HepG2 (cell line): ENCODE measurements at regions not wholly inside any gene's neighbourhood (a gene's known extent, or its start where the extent isn't known, plus 50 kb on each side); places are given as distances from the start of the nearest gene placed in this dataset.

ENCODE experiments used
- ATAC-seq: fragments of 200-7000 bp; cut with Tn5 transposase; 3 replicates; pipeline ENCODE4 v1.9.1; 2020; ENCODE audit warnings: mild to moderate bottlenecking, moderate library complexity
- BruUV-seq: library from RNA; stranded (reverse); fragments of 400-500 nt; replicated peaks from 2 replicates; lab custom pipeline; 2021; lab: Mats Ljungman, UMichigan
- CTCF ChIA-PET: fragments of 300-600 bp; formaldehyde crosslinking; extraction: SDS; loops from one replicate; lab custom pipeline; 2021; ENCODE audit warnings: low total read pairs, inconsistent platforms, low intra/inter-chr PET ratio; lab: Yijun Ruan, JAX
- POLR2A ChIA-PET: fragments of 350-600 bp; sonication (Branson Sonifier 250); formaldehyde crosslinking; loops from one replicate; lab custom pipeline; 2020; ENCODE audit warnings: antibody characterized with exemption, inconsistent platforms; lab: Yijun Ruan, JAX
- DNase-seq: peaks from one replicate; pipeline ENCODE4 v3.0.0-alpha.2; 2015; ENCODE audit warnings: low spot score
- FAIRE-seq: peaks from 3 replicates; lab custom pipeline; 2011; peaks lifted over from hg19 to GRCh38; lab: Jason Lieb, UNC
- H2AFZ ChIP-seq: one replicate; pipeline ENCODE4 v1.6.1; 2011; ENCODE audit warnings: low read length, inconsistent platforms
- H3K27ac ChIP-seq: fragments of 300-600 bp; 3 replicates; pipeline ENCODE4 v1.8.0; 2011; ENCODE audit warnings: mixed run types, mild to moderate bottlenecking, mixed read lengths, low read length, inconsistent platforms; ENCODE audit not compliant: insufficient read depth; ENCODE audit errors: extremely low read length
- H3K27me3 ChIP-seq, 2 experiments: fragments of 200-600 bp in 1 of 2; 2 replicates in 1 of 2; 3 replicates in 1 of 2; pipeline versions ENCODE4 v1.6.0 to v1.8.0; 2011; ENCODE audit warnings: low read length in 2 of 2, mild to moderate bottlenecking in 2 of 2, moderate library complexity in 2 of 2, inconsistent platforms in 1 of 2; ENCODE audit not compliant: insufficient read depth in 2 of 2, control insufficient read depth in 1 of 2
- H3K36me3 ChIP-seq, 2 experiments: fragments of 200-600 bp in 1 of 2; replicated peaks in 1 of 2; 2 replicates in 1 of 2; 3 replicates in 1 of 2; pipeline versions ENCODE4 v1.5.1 to v1.8.0; 2011; ENCODE audit warnings: low read length in 2 of 2, inconsistent platforms in 1 of 2; ENCODE audit not compliant: insufficient read depth in 2 of 2, control insufficient read depth in 1 of 2
- H3K4me1 ChIP-seq: 2 replicates; pipeline ENCODE4 v1.5.1; 2012; ENCODE audit warnings: low read length, inconsistent platforms; ENCODE audit not compliant: insufficient read depth
- H3K4me2 ChIP-seq: 2 replicates; pipeline ENCODE4 v1.6.0; 2011; ENCODE audit warnings: low read depth, low read length, inconsistent platforms
- H3K4me3 ChIP-seq, 3 experiments: fragments of 200-600 bp in 1 of 3; sonication (generic), shearing (Covaris generic) in 1 of 3; replicated peaks in 1 of 3; 2 replicates each; pipeline ENCODE4 v1.5.1; 2011 to 2016; ENCODE audit warnings: low read length in 3 of 3, inconsistent platforms in 2 of 3, low read depth in 2 of 3, mild to moderate bottlenecking in 2 of 3, control low read depth in 1 of 3, mixed read lengths in 1 of 3; ENCODE audit not compliant: insufficient read depth in 1 of 3
- H3K79me2 ChIP-seq: one replicate; pipeline ENCODE4 v1.6.1; 2011; ENCODE audit warnings: low read length, inconsistent platforms; ENCODE audit not compliant: insufficient read depth
- H3K9ac ChIP-seq: 2 replicates; pipeline ENCODE4 v1.6.0; 2011; ENCODE audit warnings: mild to moderate bottlenecking, low read depth, low read length, inconsistent platforms; ENCODE audit not compliant: insufficient read depth
- H3K9me3 ChIP-seq: 2 replicates; pipeline ENCODE4 v1.5.1; 2012; ENCODE audit warnings: mild to moderate bottlenecking, low read length
- H4K20me1 ChIP-seq: 2 replicates; pipeline ENCODE4 v1.6.0; 2011; ENCODE audit warnings: inconsistent platforms, mild to moderate bottlenecking, low read length, moderate library complexity; ENCODE audit not compliant: insufficient read depth
- HNF1B ChIP-seq: sonication (generic); formaldehyde crosslinking; IDR thresholded peaks from 2 replicates; pipeline ENCODE4 v1.5.1; 2020; ENCODE audit warnings: mild to moderate bottlenecking, moderate library complexity, missing genetic modification reagents
- MEIS1 ChIP-seq: sonication (generic); formaldehyde crosslinking; IDR thresholded peaks from 2 replicates; pipeline ENCODE4 v1.9.0; 2021; ENCODE audit warnings: mild to moderate bottlenecking, missing genetic modification reagents, moderate library complexity, borderline replicate concordance
- PHB2 ChIP-seq: fragments of 450-650 bp; IDR thresholded peaks from 2 replicates; pipeline ENCODE4 v1.6.1; 2018; ENCODE audit not compliant: partially characterized antibody
- SP1 ChIP-seq, 2 experiments: fragments of 450-650 bp in 1 of 2; sonication (generic) in 1 of 2; formaldehyde crosslinking in 1 of 2; IDR thresholded peaks; 2 replicates each; pipeline versions ENCODE4 v1.4.0 to v1.6.1; 2016 to 2020; ENCODE audit warnings: missing genetic modification reagents in 1 of 2
- U2AF1 ChIP-seq: fragments of 200-400 bp; formaldehyde crosslinking; optimal IDR thresholded peaks from 2 replicates; pipeline ENCODE3; 2017; ENCODE audit warnings: mild to moderate bottlenecking, low read depth, low read length
- ZNF143 ChIP-seq: sonication (generic); formaldehyde crosslinking; IDR thresholded peaks from 2 replicates; pipeline ENCODE4 v1.4.0; 2020; ENCODE audit warnings: missing genetic modification reagents
- ZNF343 ChIP-seq: sonication (generic); formaldehyde crosslinking; IDR thresholded peaks from 2 replicates; pipeline ENCODE4 v1.4.0; 2020; ENCODE audit warnings: mild to moderate bottlenecking, missing genetic modification reagents
- ZNF577 ChIP-seq: sonication (generic); formaldehyde crosslinking; IDR thresholded peaks from 2 replicates; pipeline ENCODE4 v1.4.0; 2020; ENCODE audit warnings: mild to moderate bottlenecking, low read depth, missing genetic modification reagents, borderline replicate concordance
- ZNF609 ChIP-seq: sonication (generic); formaldehyde crosslinking; IDR thresholded peaks from 2 replicates; pipeline ENCODE4 v1.4.0; 2020; ENCODE audit warnings: mild to moderate bottlenecking, missing genetic modification reagents, borderline replicate concordance
- ZNF652 ChIP-seq: IDR thresholded peaks from 2 replicates; pipeline ENCODE4 v1.6.1; 2016; ENCODE audit warnings: low read depth, borderline replicate concordance
- ZSCAN25 ChIP-seq: sonication (generic); formaldehyde crosslinking; IDR thresholded peaks from 2 replicates; pipeline ENCODE4 v1.8.0; 2022; ENCODE audit warnings: mild to moderate bottlenecking, missing genetic modification reagents
- WGBS: methylation state at CpG from one replicate; pipeline ENCODE4 v1.1.6; 2017; ENCODE audit warnings: low lambda C conversion rate; 5-methylcytosine and 5-hydroxymethylcytosine counted together
- in situ Hi-C: cut with HindIII; loops from 2 replicates; pipeline ENCODE4 v1.10.0; 2017; ENCODE audit warnings: low pct_unique_long_range_greater_than_20kb; ENCODE audit not compliant: extremely low pct_ligation_motif_present
- intact Hi-C: fragments of 100-400 bp; cut with micrococcal nuclease; formaldehyde crosslinking; loops from one replicate; pipeline ENCODE4 v1.10.0; 2022; ENCODE audit not compliant: unreplicated experiment
- TF ChIP-seq, protein P1 (sequence below): sonication (generic); formaldehyde crosslinking; IDR thresholded peaks from 2 replicates; pipeline ENCODE4 v1.8.0; 2022; ENCODE audit warnings: mild to moderate bottlenecking, missing genetic modification reagents, moderate library complexity
- TF ChIP-seq, protein P2 (sequence below): sonication (generic); formaldehyde crosslinking; conservative IDR thresholded peaks from 2 replicates; pipeline ENCODE4 v1.4.0; 2020; ENCODE audit warnings: missing genetic modification reagents

DNA sequence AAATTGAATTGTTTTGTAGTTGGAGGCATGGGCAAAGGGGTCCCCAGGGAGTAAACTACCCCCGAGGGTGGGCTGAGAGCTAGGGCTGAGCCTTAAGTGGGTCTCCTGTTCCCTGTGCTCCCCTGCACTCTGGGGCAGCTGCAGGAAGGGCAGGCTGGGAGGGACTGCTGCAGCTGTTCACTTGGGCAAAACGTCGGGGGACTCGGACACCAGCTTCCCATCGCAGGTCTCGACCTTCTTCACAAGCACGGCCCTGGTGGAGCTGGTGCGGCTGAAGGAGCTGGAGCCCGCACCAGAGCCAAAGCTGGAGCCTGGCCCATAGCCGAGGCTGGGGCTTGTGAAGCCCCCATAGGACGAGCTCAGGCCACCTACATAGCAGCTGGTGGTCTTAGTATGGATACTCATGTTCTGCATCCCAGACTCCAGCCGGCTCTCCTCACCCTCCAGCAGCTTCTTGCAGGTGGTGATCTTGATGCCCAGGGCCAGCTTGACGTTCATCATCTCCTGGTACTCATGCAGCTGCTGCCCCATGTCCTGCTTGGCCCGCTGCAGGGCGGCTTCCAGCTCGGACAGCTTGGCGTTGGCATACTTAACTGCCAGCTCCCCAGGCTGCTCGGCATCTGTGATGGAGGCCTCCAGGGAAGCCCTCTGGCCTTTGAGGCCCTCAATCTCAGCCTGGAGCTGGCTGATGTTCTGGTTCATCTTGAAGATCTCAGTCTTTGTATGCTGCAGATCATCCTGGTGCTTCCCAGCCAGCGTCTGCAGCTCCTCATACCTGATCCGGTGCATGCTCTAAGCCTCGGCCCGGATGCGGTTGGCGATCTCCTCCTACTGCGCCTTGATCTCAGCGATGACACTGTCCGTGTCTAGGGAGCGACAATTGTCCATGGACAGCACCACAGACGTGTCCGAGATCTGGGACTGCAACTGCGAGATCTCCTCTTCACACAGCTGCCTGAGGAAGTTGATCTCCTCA lies 423.5 kb upstream of the ARPP21 start:
- no peak for ATAC-seq
- no peak overlapping the region for H3K4me3 ChIP-seq
- BruUV-seq, result no TSS peak
- no peak for FAIRE-seq
- no peaks in the 10 kb centered on the region for H4K20me1 ChIP-seq
- no peak overlapping the region for H3K4me2 ChIP-seq
- POLR2A ChIA-PET, result no interaction called here
- intact Hi-C loops (no loop called here), in situ Hi-C loops (no loop called here)
- H3K36me3 ChIP-seq, result no peaks in the 10 kb centered on the region
- no peaks in the 10 kb centered on the region for H3K9me3 ChIP-seq
- no peak overlapping the region for H3K9ac ChIP-seq
- no peaks in the 10 kb centered on the region for H3K79me2 ChIP-seq
- no peak overlapping the region for H3K27ac ChIP-seq
- no peak for DNase-seq
- H3K4me1 ChIP-seq, result no peaks in the 10 kb centered on the region
- H3K27me3 ChIP-seq, result no peaks in the 10 kb centered on the region
- 0% methylated on average over 1 of the region's 31 CpGs for WGBS
- H2AFZ ChIP-seq, result no peak overlapping the region
- CTCF ChIA-PET, result no interaction called here
- TF ChIP-seq ZSCAN25 (no peak), ZNF652 (no peak), U2AF1 (no peak), MEIS1 (CRISPR knock-in tag) (no peak), ZNF343 (CRISPR knock-in tag) (no peak), HNF1B (CRISPR knock-in tag) (no peak), ZNF577 (no peak), SP1 (IDR thresholded peaks at IDR 0.05) (no peak), SP1 (CRISPR knock-in tag; IDR thresholded peaks at IDR 0.05) (no peak), ZNF143 (no peak), PHB2 (no peak), ZNF609 (CRISPR knock-in tag) (no peak)
- TF ChIP-seq, protein P1, sequence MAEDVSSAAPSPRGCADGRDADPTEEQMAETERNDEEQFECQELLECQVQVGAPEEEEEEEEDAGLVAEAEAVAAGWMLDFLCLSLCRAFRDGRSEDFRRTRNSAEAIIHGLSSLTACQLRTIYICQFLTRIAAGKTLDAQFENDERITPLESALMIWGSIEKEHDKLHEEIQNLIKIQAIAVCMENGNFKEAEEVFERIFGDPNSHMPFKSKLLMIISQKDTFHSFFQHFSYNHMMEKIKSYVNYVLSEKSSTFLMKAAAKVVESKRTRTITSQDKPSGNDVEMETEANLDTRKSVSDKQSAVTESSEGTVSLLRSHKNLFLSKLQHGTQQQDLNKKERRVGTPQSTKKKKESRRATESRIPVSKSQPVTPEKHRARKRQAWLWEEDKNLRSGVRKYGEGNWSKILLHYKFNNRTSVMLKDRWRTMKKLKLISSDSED (CRISPR knock-in tag), result no peak
- TF ChIP-seq, protein P2, sequence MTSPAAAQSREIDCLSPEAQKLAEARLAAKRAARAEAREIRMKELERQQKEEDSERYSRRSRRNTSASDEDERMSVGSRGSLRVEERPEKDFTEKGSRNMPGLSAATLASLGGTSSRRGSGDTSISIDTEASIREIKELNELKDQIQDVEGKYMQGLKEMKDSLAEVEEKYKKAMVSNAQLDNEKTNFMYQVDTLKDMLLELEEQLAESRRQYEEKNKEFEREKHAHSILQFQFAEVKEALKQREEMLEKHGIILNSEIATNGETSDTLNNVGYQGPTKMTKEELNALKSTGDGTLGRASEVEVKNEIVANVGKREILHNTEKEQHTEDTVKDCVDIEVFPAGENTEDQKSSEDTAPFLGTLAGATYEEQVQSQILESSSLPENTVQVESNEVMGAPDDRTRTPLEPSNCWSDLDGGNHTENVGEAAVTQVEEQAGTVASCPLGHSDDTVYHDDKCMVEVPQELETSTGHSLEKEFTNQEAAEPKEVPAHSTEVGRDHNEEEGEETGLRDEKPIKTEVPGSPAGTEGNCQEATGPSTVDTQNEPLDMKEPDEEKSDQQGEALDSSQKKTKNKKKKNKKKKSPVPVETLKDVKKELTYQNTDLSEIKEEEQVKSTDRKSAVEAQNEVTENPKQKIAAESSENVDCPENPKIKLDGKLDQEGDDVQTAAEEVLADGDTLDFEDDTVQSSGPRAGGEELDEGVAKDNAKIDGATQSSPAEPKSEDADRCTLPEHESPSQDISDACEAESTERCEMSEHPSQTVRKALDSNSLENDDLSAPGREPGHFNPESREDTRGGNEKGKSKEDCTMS (CRISPR knock-in tag), result no peak
